Panc1 (cell line): ENCODE measurements at regions not wholly inside any gene's neighbourhood (a gene's known extent, or its start where the extent isn't known, plus 50 kb on each side); places are given as distances from the start of the nearest gene placed in this dataset.

Source experiments
- ATAC-seq: fragments of 200-7000 bp; cut with Tn5 transposase; 2 replicates; pipeline ENCODE4 v1.9.1; 2020; ENCODE audit warnings: mild to moderate bottlenecking, moderate library complexity
- BruUV-seq: library from RNA; stranded (reverse); fragments of 400-500 nt; replicated peaks from 2 replicates; lab custom pipeline; 2021; lab: Mats Ljungman, UMichigan
- CTCF ChIA-PET: fragments of 300-600 bp; sonication (Branson Sonifier 250); formaldehyde crosslinking; loops from one replicate; lab custom pipeline; 2022; ENCODE audit warnings: antibody characterized with exemption; lab: Charles Lee
- POLR2A ChIA-PET: fragments of 300-600 bp; sonication (Branson Sonifier 250); formaldehyde crosslinking; loops from one replicate; lab custom pipeline; 2022; ENCODE audit warnings: antibody characterized with exemption; lab: Charles Lee
- DNase-seq: peaks from one replicate; pipeline ENCODE4 v3.0.0-alpha.2; 2010; ENCODE audit warnings: low read depth, low spot score
- H3K27ac ChIP-seq: 2 replicates; pipeline ENCODE4 v1.5.1; 2011; ENCODE audit warnings: mild to moderate bottlenecking, low read length, inconsistent platforms
- H3K27me3 ChIP-seq: fragments of 200-500 bp; sonication (Bioruptor generic); 2 replicates; pipeline ENCODE4 v1.6.0; 2014; ENCODE audit warnings: low read length, inconsistent platforms; ENCODE audit not compliant: control insufficient read depth, insufficient read depth
- H3K36me3 ChIP-seq: fragments of 200-500 bp; sonication (Bioruptor generic); 2 replicates; pipeline ENCODE4 v1.5.1; 2014; ENCODE audit warnings: inconsistent platforms, mild to moderate bottlenecking, low read length, moderate library complexity; ENCODE audit not compliant: control insufficient read depth, insufficient read depth
- H3K4me1 ChIP-seq: 2 replicates; pipeline ENCODE4 v1.5.1; 2011; ENCODE audit warnings: inconsistent platforms, mild to moderate bottlenecking, low read length, moderate library complexity; ENCODE audit not compliant: control insufficient read depth, insufficient read depth
- H3K4me3 ChIP-seq, 2 experiments: 2 replicates each; pipeline ENCODE4 v1.5.1; 2011 to 2012; ENCODE audit warnings: low read depth in 2 of 2, low read length in 2 of 2, mild to moderate bottlenecking in 2 of 2, inconsistent platforms in 1 of 2, moderate library complexity in 1 of 2
- H3K9me3 ChIP-seq: fragments of 200-500 bp; sonication (Bioruptor generic); 2 replicates; pipeline ENCODE4 v1.5.1; 2014; ENCODE audit warnings: low read depth, mild to moderate bottlenecking, inconsistent platforms, low read length, moderate library complexity; ENCODE audit not compliant: control insufficient read depth, insufficient read depth
- CTCF ChIP-seq: fragments of 450-650 bp; IDR thresholded peaks from 2 replicates; pipeline ENCODE4 v1.5.1; 2017; ENCODE audit warnings: mild to moderate bottlenecking
- POLR2AphosphoS5 ChIP-seq: IDR thresholded peaks from 2 replicates; pipeline ENCODE4 v1.6.1; 2012; ENCODE audit warnings: mild to moderate bottlenecking, low read depth, low read length, moderate library complexity
- REST ChIP-seq, 2 experiments: IDR thresholded peaks; 2 replicates each; pipeline ENCODE4 v1.6.1; 2011 to 2012; ENCODE audit warnings: low read depth in 2 of 2, control low read depth in 1 of 2, low read length in 1 of 2, mild to moderate bottlenecking in 1 of 2, moderate library complexity in 1 of 2; ENCODE audit not compliant: insufficient read depth in 1 of 2
- SIN3A ChIP-seq: IDR thresholded peaks from 2 replicates; pipeline ENCODE4 v1.6.1; 2012; ENCODE audit warnings: low read depth, mild to moderate bottlenecking, low read length, moderate library complexity, borderline replicate concordance; ENCODE audit not compliant: insufficient read depth
- TCF7L2 ChIP-seq: IDR thresholded peaks from 2 replicates; pipeline ENCODE4 v1.6.1; 2011; ENCODE audit warnings: mild to moderate bottlenecking, low read depth, low read length, inconsistent platforms
- in situ Hi-C: cut with HindIII; loops from 2 replicates; pipeline ENCODE4 v1.10.0; 2016; ENCODE audit warnings: low sequenced_read_pairs, low pct_unique_long_range_greater_than_20kb
- intact Hi-C: fragments of 100-400 bp; cut with micrococcal nuclease; formaldehyde crosslinking; loops from one replicate; pipeline ENCODE4 v1.10.0; 2022; ENCODE audit not compliant: unreplicated experiment

- no TSS peak for BruUV-seq
- no peak overlapping the region for H3K27ac ChIP-seq
- no peaks in the 10 kb centered on the region for H3K36me3 ChIP-seq
- intact Hi-C loops: no loop called here
- H3K4me1 ChIP-seq: no peaks in the 10 kb centered on the region
- in situ Hi-C loops: no loop called here
- no peak overlapping the region for H3K4me3 ChIP-seq
- H3K27me3 ChIP-seq: no peaks in the 10 kb centered on the region
- ATAC-seq (no peak), DNase-seq (no peak)
- TF ChIP-seq CTCF (no peak), POLR2AphosphoS5 (no peak)
- CTCF ChIA-PET: no interaction called here
- H3K9me3 ChIP-seq: no peaks in the 10 kb centered on the region
- POLR2A ChIA-PET: no interaction called here
Measured at GRCh38 chr7:97460433-97460832, 271.5 kb upstream of the TAC1 start.

- ChIA-PET POLR2A (no interaction called here), CTCF (no interaction called here)
- no peak for DNase-seq
- H3K27ac ChIP-seq: no peak overlapping the region
- H3K4me3 ChIP-seq: no peak overlapping the region
- no peak for TF ChIP-seq POLR2AphosphoS5
- no peak for TF ChIP-seq CTCF
- H3K27me3 ChIP-seq: no peaks in the 10 kb centered on the region
- ATAC-seq: no peak
- H3K4me1 ChIP-seq: no peaks in the 10 kb centered on the region
- no peaks in the 10 kb centered on the region for H3K36me3 ChIP-seq
- no TSS peak for BruUV-seq
- in situ Hi-C loops (no loop called here), intact Hi-C loops (no loop called here)
- H3K9me3 ChIP-seq: no peaks in the 10 kb centered on the region
Measured at GRCh38 chr7:97461596-97461995, 270.3 kb upstream of the TAC1 start.

GRCh38 chr7:97466071-97466470 is 265.8 kb upstream of the TAC1 start:
- intact Hi-C loops: no loop called here
- POLR2A ChIA-PET: no interaction called here
- TF ChIP-seq TCF7L2: no peak
- peaks cover 3% of the 10 kb centered on the region; the same call in 1 of the 2 replicates for H3K27me3 ChIP-seq
- ATAC-seq (no peak), DNase-seq (no peak)
- no peak overlapping the region for H3K27ac ChIP-seq
- no peaks in the 10 kb centered on the region for H3K4me1 ChIP-seq
- in situ Hi-C loops: no loop called here
- no peaks in the 10 kb centered on the region for H3K36me3 ChIP-seq
- CTCF ChIA-PET: no interaction called here
- no TSS peak for BruUV-seq
- H3K9me3 ChIP-seq: no peaks in the 10 kb centered on the region
- H3K4me3 ChIP-seq: no peak overlapping the region

- no peak overlapping the region for H3K27ac ChIP-seq
- POLR2A ChIA-PET: no interaction called here
- no peaks in the 10 kb centered on the region for H3K4me1 ChIP-seq
- DNase-seq (no peak), ATAC-seq (no peak)
- no peak overlapping the region for H3K4me3 ChIP-seq
- intact Hi-C loops: no loop called here
- BruUV-seq: no TSS peak
- in situ Hi-C loops: no loop called here
- no peak for TF ChIP-seq TCF7L2
- no peak for TF ChIP-seq REST (IDR thresholded peaks at IDR 0.05; ENCODE audit: insufficient read depth in 1 of 2, low read depth in 2 of 2, low read length in 1 of 2)
- no peak for TF ChIP-seq CTCF
- no peak for TF ChIP-seq SIN3A
- TF ChIP-seq POLR2AphosphoS5: no peak
- H3K36me3 ChIP-seq: no peaks in the 10 kb centered on the region
- CTCF ChIA-PET: no interaction called here
- no peaks in the 10 kb centered on the region for H3K9me3 ChIP-seq
- peaks cover 3% of the 10 kb centered on the region; the same call in 1 of the 2 replicates for H3K27me3 ChIP-seq
Measured at GRCh38 chr7:97466999-97467740, 264.7 kb upstream of the TAC1 start.
